ENCODE measurements at regions not wholly inside any gene's neighbourhood (a gene's known extent, or its start where the extent isn't known, plus 50 kb on each side); places are given as distances from the start of the nearest gene placed in this dataset.

DNA sequence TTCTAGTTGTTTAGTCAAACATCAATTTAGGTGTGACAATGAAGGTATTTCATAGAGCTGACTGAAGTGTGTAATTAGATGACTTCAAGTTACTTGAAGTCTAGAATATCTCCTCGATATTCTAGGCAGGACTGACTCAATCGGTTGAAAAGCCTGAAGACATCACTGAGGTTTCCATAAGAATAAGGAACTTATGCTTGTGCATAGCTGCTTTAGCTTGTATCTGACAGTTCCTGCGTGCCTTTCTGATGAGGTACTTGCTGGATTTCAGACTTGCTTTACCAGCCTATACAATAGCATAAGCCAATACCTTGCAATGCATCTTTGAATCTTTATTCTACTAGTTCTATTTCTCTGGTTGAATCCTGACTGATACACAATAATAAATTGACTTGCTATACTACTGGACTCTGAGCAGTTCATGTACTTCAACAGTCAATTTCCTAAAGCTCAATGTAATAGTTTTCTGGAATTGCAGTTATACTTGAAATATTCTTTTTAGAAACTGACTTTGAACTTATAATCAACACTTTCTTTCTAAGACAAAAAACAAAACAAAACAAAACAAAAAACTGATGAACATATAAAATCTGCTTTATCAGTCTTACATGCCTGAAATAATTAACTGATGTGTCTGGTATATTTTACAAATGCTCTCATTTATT lies 1534.8 kb downstream of the SLITRK5 start:
- TF ChIP-seq SUZ12 (IDR thresholded peaks at IDR 0.05; ENCODE audit: extremely low read depth, insufficient read depth, insufficient read length), result no peak
- TF ChIP-seq YY1 (IDR thresholded peaks at IDR 0.05; ENCODE audit: insufficient read depth, insufficient read length), result no peak
- no peak for TF ChIP-seq ZNF274 (IDR thresholded peaks at IDR 0.05; ENCODE audit: low read depth, low read length)
